GM23338 (cell line): ENCODE measurements at regions not wholly inside any gene's neighbourhood (a gene's known extent, or its start where the extent isn't known, plus 50 kb on each side); places are given as distances from the start of the nearest gene placed in this dataset.
A peak's percentile ranks its signal among the peaks of the same experiment; 100 is the strongest.

Source experiments
- ATAC-seq: fragments of 200-7000 bp; cut with Tn5 transposase; 3 replicates; pipeline ENCODE4 v1.9.1; 2020
- DNase-seq: peaks from one replicate; pipeline ENCODE4 v3.0.0-alpha.2; 2015; ENCODE audit warnings: low spot score
- H2AFZ ChIP-seq: fragments of 200-600 bp; sonication (generic); 2 replicates; pipeline ENCODE4 v1.8.0; 2016; ENCODE audit warnings: antibody characterized with exemption, mild to moderate bottlenecking, moderate library complexity
- H3F3A ChIP-seq: fragments of 200-600 bp; sonication (generic); replicated peaks from 2 replicates; pipeline ENCODE4 v1.8.0; 2017; ENCODE audit warnings: antibody characterized with exemption, mixed run types, low read depth
- H3K27ac ChIP-seq: fragments of 200-600 bp; sonication (generic); 2 replicates; pipeline ENCODE4 v1.6.1; 2016; ENCODE audit warnings: low read depth
- H3K27me3 ChIP-seq: fragments of 200-600 bp; sonication (generic); 2 replicates; pipeline ENCODE4 v1.8.0; 2016; ENCODE audit warnings: mild to moderate bottlenecking, mixed run types, moderate library complexity; ENCODE audit not compliant: insufficient read depth
- H3K36me3 ChIP-seq: fragments of 200-600 bp; sonication (generic); 2 replicates; pipeline ENCODE4 v1.8.0; 2016; ENCODE audit warnings: mild to moderate bottlenecking; ENCODE audit not compliant: insufficient read depth
- H3K4me1 ChIP-seq: fragments of 200-600 bp; sonication (generic); 2 replicates; pipeline ENCODE4 v1.8.0; 2016; ENCODE audit warnings: mild to moderate bottlenecking, moderate library complexity; ENCODE audit not compliant: insufficient read depth
- H3K4me2 ChIP-seq: fragments of 200-600 bp; sonication (generic); 2 replicates; pipeline ENCODE4 v1.7.1; 2017; ENCODE audit warnings: mixed run types
- H3K4me3 ChIP-seq: fragments of 200-600 bp; sonication (generic); 2 replicates; pipeline ENCODE4 v1.6.1; 2016; ENCODE audit warnings: mixed run types
- H3K79me2 ChIP-seq: fragments of 200-600 bp; sonication (generic); replicated peaks from 2 replicates; pipeline ENCODE4 v1.8.0; 2017; ENCODE audit warnings: mild to moderate bottlenecking; ENCODE audit not compliant: insufficient read depth
- H3K9me2 ChIP-seq: fragments of 200-600 bp; sonication (generic); 2 replicates; pipeline ENCODE4 v1.8.0; 2017; ENCODE audit not compliant: insufficient read depth
- H4K20me1 ChIP-seq: fragments of 200-600 bp; sonication (generic); replicated peaks from 2 replicates; pipeline ENCODE4 v1.8.0; 2017; ENCODE audit warnings: mild to moderate bottlenecking; ENCODE audit not compliant: insufficient read depth
- H3K27ac Mint-ChIP-seq: 2 replicates; pipeline ENCODE4 v1.8.0; 2020; ENCODE audit warnings: inconsistent platforms, mild to moderate bottlenecking, moderate library complexity, mixed read lengths
- H3K27me3 Mint-ChIP-seq: 3 replicates; pipeline ENCODE4 v1.8.0; 2022; ENCODE audit warnings: low read depth, mild to moderate bottlenecking, moderate library complexity, mixed read lengths, inconsistent platforms; ENCODE audit not compliant: insufficient read depth, poor library complexity
- H3K36me3 Mint-ChIP-seq: 3 replicates; pipeline ENCODE4 v1.8.0; 2021; ENCODE audit warnings: low read depth, mild to moderate bottlenecking, inconsistent platforms, moderate library complexity, mixed read lengths
- H3K4me1 Mint-ChIP-seq: 3 replicates; pipeline ENCODE4 v1.8.0; 2020; ENCODE audit warnings: mild to moderate bottlenecking, inconsistent platforms, mixed read lengths
- H3K4me3 Mint-ChIP-seq: 3 replicates; pipeline ENCODE4 v1.8.0; 2021; ENCODE audit warnings: moderate library complexity, mild to moderate bottlenecking, inconsistent platforms, mixed read lengths
- H3K9me3 Mint-ChIP-seq: 3 replicates; pipeline ENCODE4 v1.8.0; 2020; ENCODE audit warnings: moderate library complexity, mild to moderate bottlenecking, inconsistent platforms, mixed read lengths
- CREB1 ChIP-seq: fragments of 250-450 bp; sonication (Bioruptor Pico); IDR thresholded peaks from 2 replicates; pipeline ENCODE4 v1.5.0; 2020; ENCODE audit warnings: low read depth, mild to moderate bottlenecking, moderate library complexity
- EZH2 ChIP-seq: fragments of 200-600 bp; sonication (generic); IDR thresholded peaks from one replicate; pipeline ENCODE4 v1.8.0; 2017; ENCODE audit warnings: antibody characterized with exemption, mild to moderate bottlenecking, low read depth; ENCODE audit not compliant: unreplicated experiment
- EZH2phosphoT487 ChIP-seq: fragments of 200-600 bp; sonication (generic); IDR thresholded peaks from one replicate; pipeline ENCODE4 v1.8.1; 2018; ENCODE audit warnings: antibody characterized with exemption; ENCODE audit not compliant: unreplicated experiment
- JUNB ChIP-seq: IDR thresholded peaks from one replicate; pipeline ENCODE4 v1.6.1; 2016; ENCODE audit warnings: antibody characterized with exemption; ENCODE audit not compliant: unreplicated experiment
- POLR2AphosphoS5 ChIP-seq: IDR thresholded peaks from 2 replicates; pipeline ENCODE4 v1.6.1; 2016; ENCODE audit warnings: antibody characterized with exemption, low read depth
- ZNF114 ChIP-seq: fragments of 250-450 bp; sonication (Bioruptor Pico); IDR thresholded peaks from 2 replicates; pipeline ENCODE4 v1.5.0; 2020; ENCODE audit warnings: mild to moderate bottlenecking, moderate library complexity
- ZNF331 ChIP-seq: fragments of 250-450 bp; sonication (Bioruptor Pico); IDR thresholded peaks from 2 replicates; pipeline ENCODE4 v1.5.0; 2020; ENCODE audit warnings: low read depth, mild to moderate bottlenecking, moderate library complexity
- TF ChIP-seq, protein P1 (sequence below), 2 experiments: fragments of 200-600 bp in 1 of 2; sonication (generic) in 1 of 2; conservative IDR thresholded peaks; 2 replicates each; pipeline versions ENCODE4 v1.5.1 to v1.6.1; 2016 to 2017; ENCODE audit warnings: antibody characterized with exemption in 2 of 2, low read depth in 2 of 2, mild to moderate bottlenecking in 2 of 2, moderate library complexity in 1 of 2
- TF ChIP-seq, protein P2 (sequence below): IDR thresholded peaks from 2 replicates; pipeline ENCODE4 v1.6.1; 2016; ENCODE audit warnings: antibody characterized with exemption
- TF ChIP-seq, protein P3 (sequence below): fragments of 250-450 bp; sonication (Bioruptor Pico); IDR thresholded peaks from 2 replicates; pipeline ENCODE4 v1.5.0; 2020; ENCODE audit warnings: mild to moderate bottlenecking, moderate library complexity

DNA sequence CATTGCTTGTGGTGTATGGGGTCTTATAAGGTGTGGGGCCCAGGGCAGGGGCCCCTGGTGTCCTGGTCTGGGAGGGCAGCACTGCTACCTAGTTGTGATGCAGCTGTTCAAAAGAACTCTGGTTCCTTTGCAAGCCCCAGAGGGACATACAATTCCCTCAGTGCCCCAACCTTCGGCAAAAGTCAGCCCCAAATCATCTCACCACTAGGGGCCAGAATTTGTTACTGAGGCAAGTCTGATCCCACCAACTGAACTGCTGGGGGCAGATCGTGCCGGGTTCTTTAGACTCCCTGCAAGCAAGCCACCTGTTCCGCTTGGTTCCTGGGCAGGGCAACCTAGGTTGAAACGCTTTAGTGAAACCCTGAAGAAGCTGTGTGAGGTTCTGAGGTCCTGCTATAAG is 180.1 kb upstream of the S100G start:
- Histone ChIP-seq H3K27ac (no peak overlapping the region), H3K9me2 (no peaks in the 10 kb centered on the region), H2AFZ (no peak overlapping the region), H3F3A (no peaks in the 10 kb centered on the region), H3K4me2 (no peak overlapping the region), H3K27me3 (no peaks in the 10 kb centered on the region), H3K36me3 (no peaks in the 10 kb centered on the region), H3K79me2 (no peaks in the 10 kb centered on the region), H3K4me3 (no peak overlapping the region), H3K4me1 (no peaks in the 10 kb centered on the region; the same call in 1 of the 2 replicates), H4K20me1 (no peaks in the 10 kb centered on the region)
- H3K9me3 Mint-ChIP-seq, result peaks cover 2% of the 10 kb centered on the region; the same call in 1 of the 3 replicates
- H3K4me3 Mint-ChIP-seq, result no peak overlapping the region
- H3K36me3 Mint-ChIP-seq, result peaks cover 11% of the 10 kb centered on the region
- TF ChIP-seq, protein P1, sequence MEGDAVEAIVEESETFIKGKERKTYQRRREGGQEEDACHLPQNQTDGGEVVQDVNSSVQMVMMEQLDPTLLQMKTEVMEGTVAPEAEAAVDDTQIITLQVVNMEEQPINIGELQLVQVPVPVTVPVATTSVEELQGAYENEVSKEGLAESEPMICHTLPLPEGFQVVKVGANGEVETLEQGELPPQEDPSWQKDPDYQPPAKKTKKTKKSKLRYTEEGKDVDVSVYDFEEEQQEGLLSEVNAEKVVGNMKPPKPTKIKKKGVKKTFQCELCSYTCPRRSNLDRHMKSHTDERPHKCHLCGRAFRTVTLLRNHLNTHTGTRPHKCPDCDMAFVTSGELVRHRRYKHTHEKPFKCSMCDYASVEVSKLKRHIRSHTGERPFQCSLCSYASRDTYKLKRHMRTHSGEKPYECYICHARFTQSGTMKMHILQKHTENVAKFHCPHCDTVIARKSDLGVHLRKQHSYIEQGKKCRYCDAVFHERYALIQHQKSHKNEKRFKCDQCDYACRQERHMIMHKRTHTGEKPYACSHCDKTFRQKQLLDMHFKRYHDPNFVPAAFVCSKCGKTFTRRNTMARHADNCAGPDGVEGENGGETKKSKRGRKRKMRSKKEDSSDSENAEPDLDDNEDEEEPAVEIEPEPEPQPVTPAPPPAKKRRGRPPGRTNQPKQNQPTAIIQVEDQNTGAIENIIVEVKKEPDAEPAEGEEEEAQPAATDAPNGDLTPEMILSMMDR (conservative IDR thresholded peaks at IDR 0.05; ENCODE audit: low read depth in 2 of 2), result peak; percentile 41 to 62; a peak in 3 of 4 replicates
- TF ChIP-seq EZH2, result no peak
- ATAC-seq (0 out of 3 replicates have a peak, but pooled peaks have one; percentile 32), DNase-seq (peak; percentile 49)
- H3K27ac Mint-ChIP-seq, result no peak overlapping the region
- peaks cover 16% of the 10 kb centered on the region; the same call in 2 of the 3 replicates for H3K4me1 Mint-ChIP-seq
- H3K27me3 Mint-ChIP-seq, result no peaks in the 10 kb centered on the region

GRCh38 chrX:16472345-16472744 is 177.6 kb upstream of the S100G start:
- Histone ChIP-seq H3K9me2 (no peaks in the 10 kb centered on the region), H3F3A (no peaks in the 10 kb centered on the region), H3K4me3 (no peak overlapping the region), H3K4me2 (no peak overlapping the region), H3K27ac (no peak overlapping the region), H3K79me2 (no peaks in the 10 kb centered on the region), H3K36me3 (no peaks in the 10 kb centered on the region), H3K27me3 (no peaks in the 10 kb centered on the region), H2AFZ (no peak overlapping the region), H3K4me1 (no peaks in the 10 kb centered on the region), H4K20me1 (no peaks in the 10 kb centered on the region)
- no peak overlapping the region for H3K4me3 Mint-ChIP-seq
- DNase-seq, result no peak
- H3K4me1 Mint-ChIP-seq, result peaks cover 8% of the 10 kb centered on the region; the same call in 1 of the 3 replicates
- H3K27me3 Mint-ChIP-seq, result no peaks in the 10 kb centered on the region
- no peaks in the 10 kb centered on the region; the same call in 2 of the 3 replicates for H3K9me3 Mint-ChIP-seq
- ATAC-seq, result no peak
- no peak for TF ChIP-seq EZH2
- TF ChIP-seq ZNF114 (CRISPR knock-in tag), result no peak
- TF ChIP-seq POLR2AphosphoS5, result no peak
- no peak for TF ChIP-seq JUNB
- TF ChIP-seq, protein P2, sequence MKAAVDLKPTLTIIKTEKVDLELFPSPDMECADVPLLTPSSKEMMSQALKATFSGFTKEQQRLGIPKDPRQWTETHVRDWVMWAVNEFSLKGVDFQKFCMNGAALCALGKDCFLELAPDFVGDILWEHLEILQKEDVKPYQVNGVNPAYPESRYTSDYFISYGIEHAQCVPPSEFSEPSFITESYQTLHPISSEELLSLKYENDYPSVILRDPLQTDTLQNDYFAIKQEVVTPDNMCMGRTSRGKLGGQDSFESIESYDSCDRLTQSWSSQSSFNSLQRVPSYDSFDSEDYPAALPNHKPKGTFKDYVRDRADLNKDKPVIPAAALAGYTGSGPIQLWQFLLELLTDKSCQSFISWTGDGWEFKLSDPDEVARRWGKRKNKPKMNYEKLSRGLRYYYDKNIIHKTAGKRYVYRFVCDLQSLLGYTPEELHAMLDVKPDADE, result no peak
- no peak for TF ChIP-seq CREB1 (CRISPR knock-in tag)
- no peak for TF ChIP-seq ZNF331 (CRISPR knock-in tag)
- TF ChIP-seq EZH2phosphoT487, result no peak
- TF ChIP-seq, protein P3, sequence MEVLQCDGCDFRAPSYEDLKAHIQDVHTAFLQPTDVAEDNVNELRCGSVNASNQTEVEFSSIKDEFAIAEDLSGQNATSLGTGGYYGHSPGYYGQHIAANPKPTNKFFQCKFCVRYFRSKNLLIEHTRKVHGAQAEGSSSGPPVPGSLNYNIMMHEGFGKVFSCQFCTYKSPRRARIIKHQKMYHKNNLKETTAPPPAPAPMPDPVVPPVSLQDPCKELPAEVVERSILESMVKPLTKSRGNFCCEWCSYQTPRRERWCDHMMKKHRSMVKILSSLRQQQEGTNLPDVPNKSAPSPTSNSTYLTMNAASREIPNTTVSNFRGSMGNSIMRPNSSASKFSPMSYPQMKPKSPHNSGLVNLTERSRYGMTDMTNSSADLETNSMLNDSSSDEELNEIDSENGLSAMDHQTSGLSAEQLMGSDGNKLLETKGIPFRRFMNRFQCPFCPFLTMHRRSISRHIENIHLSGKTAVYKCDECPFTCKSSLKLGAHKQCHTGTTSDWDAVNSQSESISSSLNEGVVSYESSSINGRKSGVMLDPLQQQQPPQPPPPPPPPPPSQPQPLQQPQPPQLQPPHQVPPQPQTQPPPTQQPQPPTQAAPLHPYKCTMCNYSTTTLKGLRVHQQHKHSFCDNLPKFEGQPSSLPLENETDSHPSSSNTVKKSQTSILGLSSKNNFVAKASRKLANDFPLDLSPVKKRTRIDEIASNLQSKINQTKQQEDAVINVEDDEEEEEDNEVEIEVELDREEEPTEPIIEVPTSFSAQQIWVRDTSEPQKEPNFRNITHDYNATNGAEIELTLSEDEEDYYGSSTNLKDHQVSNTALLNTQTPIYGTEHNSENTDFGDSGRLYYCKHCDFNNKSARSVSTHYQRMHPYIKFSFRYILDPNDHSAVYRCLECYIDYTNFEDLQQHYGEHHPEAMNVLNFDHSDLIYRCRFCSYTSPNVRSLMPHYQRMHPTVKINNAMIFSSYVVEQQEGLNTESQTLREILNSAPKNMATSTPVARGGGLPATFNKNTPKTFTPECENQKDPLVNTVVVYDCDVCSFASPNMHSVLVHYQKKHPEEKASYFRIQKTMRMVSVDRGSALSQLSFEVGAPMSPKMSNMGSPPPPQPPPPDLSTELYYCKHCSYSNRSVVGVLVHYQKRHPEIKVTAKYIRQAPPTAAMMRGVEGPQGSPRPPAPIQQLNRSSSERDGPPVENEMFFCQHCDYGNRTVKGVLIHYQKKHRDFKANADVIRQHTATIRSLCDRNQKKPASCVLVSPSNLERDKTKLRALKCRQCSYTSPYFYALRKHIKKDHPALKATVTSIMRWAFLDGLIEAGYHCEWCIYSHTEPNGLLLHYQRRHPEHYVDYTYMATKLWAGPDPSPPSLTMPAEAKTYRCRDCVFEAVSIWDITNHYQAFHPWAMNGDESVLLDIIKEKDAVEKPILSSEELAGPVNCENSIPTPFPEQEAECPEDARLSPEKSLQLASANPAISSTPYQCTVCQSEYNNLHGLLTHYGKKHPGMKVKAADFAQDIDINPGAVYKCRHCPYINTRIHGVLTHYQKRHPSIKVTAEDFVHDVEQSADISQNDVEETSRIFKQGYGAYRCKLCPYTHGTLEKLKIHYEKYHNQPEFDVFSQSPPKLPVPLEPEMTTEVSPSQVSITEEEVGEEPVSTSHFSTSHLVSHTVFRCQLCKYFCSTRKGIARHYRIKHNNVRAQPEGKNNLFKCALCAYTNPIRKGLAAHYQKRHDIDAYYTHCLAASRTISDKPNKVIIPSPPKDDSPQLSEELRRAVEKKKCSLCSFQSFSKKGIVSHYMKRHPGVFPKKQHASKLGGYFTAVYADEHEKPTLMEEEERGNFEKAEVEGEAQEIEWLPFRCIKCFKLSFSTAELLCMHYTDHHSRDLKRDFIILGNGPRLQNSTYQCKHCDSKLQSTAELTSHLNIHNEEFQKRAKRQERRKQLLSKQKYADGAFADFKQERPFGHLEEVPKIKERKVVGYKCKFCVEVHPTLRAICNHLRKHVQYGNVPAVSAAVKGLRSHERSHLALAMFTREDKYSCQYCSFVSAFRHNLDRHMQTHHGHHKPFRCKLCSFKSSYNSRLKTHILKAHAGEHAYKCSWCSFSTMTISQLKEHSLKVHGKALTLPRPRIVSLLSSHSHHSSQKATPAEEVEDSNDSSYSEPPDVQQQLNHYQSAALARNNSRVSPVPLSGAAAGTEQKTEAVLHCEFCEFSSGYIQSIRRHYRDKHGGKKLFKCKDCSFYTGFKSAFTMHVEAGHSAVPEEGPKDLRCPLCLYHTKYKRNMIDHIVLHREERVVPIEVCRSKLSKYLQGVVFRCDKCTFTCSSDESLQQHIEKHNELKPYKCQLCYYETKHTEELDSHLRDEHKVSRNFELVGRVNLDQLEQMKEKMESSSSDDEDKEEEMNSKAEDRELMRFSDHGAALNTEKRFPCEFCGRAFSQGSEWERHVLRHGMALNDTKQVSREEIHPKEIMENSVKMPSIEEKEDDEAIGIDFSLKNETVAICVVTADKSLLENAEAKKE, result no peak
- TF ChIP-seq, protein P1 (conservative IDR thresholded peaks at IDR 0.05; ENCODE audit: low read depth in 2 of 2), result no peak
- no peak overlapping the region for H3K27ac Mint-ChIP-seq
- peaks cover 10% of the 10 kb centered on the region for H3K36me3 Mint-ChIP-seq
